Right cardiac atrium (tissue), 5 donors: ENCODE measurements at regions not wholly inside any gene's neighbourhood (a gene's known extent, or its start where the extent isn't known, plus 50 kb on each side); places are given as distances from the start of the nearest gene placed in this dataset.

Experiments
- ATAC-seq, 2 donors: fragments of 200-7000 bp; cut with Tn5 transposase; one replicate each; pipeline versions ENCODE4 v1.8.0 to v1.9.1; 2020; ENCODE audit warnings: moderate library complexity in 2 of 2, mild to moderate bottlenecking in 1 of 2
- DNase-seq, 3 donors: peaks; one replicate each; pipeline ENCODE4 v3.0.0-alpha.2; 2020
- H3K27ac ChIP-seq: one replicate; pipeline ENCODE4 v1.5.1; 2013; ENCODE audit warnings: mild to moderate bottlenecking, low read length, control low read depth, moderate library complexity
- H3K27me3 ChIP-seq: one replicate; pipeline ENCODE4 v1.6.1; 2013; ENCODE audit not compliant: control insufficient read depth, insufficient read depth
- H3K4me1 ChIP-seq: one replicate; pipeline ENCODE4 v1.6.1; 2013; ENCODE audit warnings: low read length; ENCODE audit not compliant: control insufficient read depth, insufficient read depth
- H3K4me3 ChIP-seq: one replicate; pipeline ENCODE4 v1.5.1; 2013; ENCODE audit warnings: low read length, control low read depth
- H3K9me3 ChIP-seq: one replicate; pipeline ENCODE4 v1.6.1; 2013; ENCODE audit warnings: low read length; ENCODE audit not compliant: control insufficient read depth
- WGBS: extraction: QIAGEN DNeasy Blood & Tissue Kit; methylation state at CpG from one replicate; pipeline ENCODE4 v1.1.7; 2013; 5-methylcytosine and 5-hydroxymethylcytosine counted together
- intact Hi-C, 4 donors: fragments of 100-400 bp; cut with DNase I; formaldehyde crosslinking; loops; one replicate each; pipeline versions ENCODE4 v1.11.0 to v1.14.0; 2022 to 2023
- donor health status: healthy with polysubstance abuse.
- donor health status: DM: no; HTN: yes; CAD: no.
- donor health status: DM: no; HTN: no; CAD: no.
- donor health status: DM: no; HTN: yes; CAD: no; lungs with severe emphysema.
- donor health status: DM: yes; HTN: yes; CAD: no.

- H3K4me3 ChIP-seq: no peak overlapping the region
- DNase-seq (no peak), ATAC-seq (no peak)
- no peak overlapping the region for H3K27ac ChIP-seq
- H3K27me3 ChIP-seq: no peaks in the 10 kb centered on the region
- no peaks in the 10 kb centered on the region for H3K9me3 ChIP-seq
- 92% methylated on average over 1 of the region's 1 CpG for WGBS
- H3K4me1 ChIP-seq: no peaks in the 10 kb centered on the region
- intact Hi-C loops: no loop called here
Measured at GRCh38 chr1:29821605-29822004, 585.3 kb downstream of the PTPRU start.

GRCh38 chr1:29820401-29820800 is 584.1 kb downstream of the PTPRU start:
- Histone ChIP-seq H3K27me3 (no peaks in the 10 kb centered on the region), H3K27ac (no peak overlapping the region), H3K4me3 (no peak overlapping the region), H3K4me1 (no peaks in the 10 kb centered on the region), H3K9me3 (no peaks in the 10 kb centered on the region)
- DNase-seq (no peak), ATAC-seq (no peak)
- 54% methylated on average over 2 of the region's 2 CpGs for WGBS
- intact Hi-C loops: no loop called here

- WGBS: 52% methylated on average over 10 of the region's 10 CpGs
Measured at GRCh38 chr1:29812408-29813135, 576.2 kb downstream of the PTPRU start.

GRCh38 chr1:29811727-29812407 is 575.5 kb downstream of the PTPRU start:
- no peak for DNase-seq
- Histone ChIP-seq H3K9me3 (no peaks in the 10 kb centered on the region), H3K27ac (no peak overlapping the region), H3K4me3 (no peak overlapping the region), H3K4me1 (peaks cover 6% of the 10 kb centered on the region), H3K27me3 (no peaks in the 10 kb centered on the region)
- 90% methylated on average over 10 of the region's 10 CpGs for WGBS
- intact Hi-C loops: no loop called here
- ATAC-seq: no peak

More at GRCh38 chr1:29812408-29813135, 576.2 kb downstream of the PTPRU start:
- intact Hi-C loops: no loop called here
- Histone ChIP-seq H3K4me1 (peaks cover 6% of the 10 kb centered on the region), H3K27me3 (no peaks in the 10 kb centered on the region), H3K27ac (no peak overlapping the region), H3K4me3 (no peak overlapping the region), H3K9me3 (no peaks in the 10 kb centered on the region)
- DNase-seq: no peak
- no peak for ATAC-seq

- Histone ChIP-seq H3K27ac (no peak overlapping the region), H3K4me1 (peaks cover 6% of the 10 kb centered on the region), H3K9me3 (no peaks in the 10 kb centered on the region), H3K4me3 (no peak overlapping the region), H3K27me3 (no peaks in the 10 kb centered on the region)
- intact Hi-C loops: no loop called here
- DNase-seq (no peak), ATAC-seq (peak; percentile 35 to 58)
- WGBS: 43% methylated on average over 7 of the region's 7 CpGs
Measured at GRCh38 chr1:29811247-29811646, 574.9 kb downstream of the PTPRU start.

- ATAC-seq: peak in 1 of 2 donors; percentile 20
- no peak overlapping the region for H3K27ac ChIP-seq
- no peak overlapping the region for H3K4me3 ChIP-seq
- WGBS: 89% methylated on average over 22 of the region's 22 CpGs
- intact Hi-C loops: no loop called here
- H3K27me3 ChIP-seq: no peaks in the 10 kb centered on the region
- H3K4me1 ChIP-seq: peaks cover 6% of the 10 kb centered on the region
- no peaks in the 10 kb centered on the region for H3K9me3 ChIP-seq
- DNase-seq: no peak
Measured at GRCh38 chr1:29810121-29811120, 574.1 kb downstream of the PTPRU start.

GRCh38 chr1:29809446-29810120 is 573.3 kb downstream of the PTPRU start:
- H3K9me3 ChIP-seq: no peaks in the 10 kb centered on the region
- peaks cover 6% of the 10 kb centered on the region for H3K4me1 ChIP-seq
- ATAC-seq: no peak
- DNase-seq: no peak
- intact Hi-C loops: no loop called here
- H3K4me3 ChIP-seq: no peak overlapping the region
- H3K27me3 ChIP-seq: no peaks in the 10 kb centered on the region
- 73% methylated on average over 16 of the region's 16 CpGs for WGBS
- H3K27ac ChIP-seq: no peak overlapping the region

- Histone ChIP-seq H3K4me1 (peaks cover 6% of the 10 kb centered on the region), H3K27me3 (no peaks in the 10 kb centered on the region), H3K4me3 (no peak overlapping the region), H3K27ac (no peak overlapping the region), H3K9me3 (no peaks in the 10 kb centered on the region)
- WGBS: 91% methylated on average over 8 of the region's 8 CpGs
- no peak for ATAC-seq
- intact Hi-C loops: no loop called here
- DNase-seq: no peak
Measured at GRCh38 chr1:29808141-29808995, 572.0 kb downstream of the PTPRU start.

- intact Hi-C loops: no loop called here
- H3K9me3 ChIP-seq: no peaks in the 10 kb centered on the region
- ATAC-seq: no peak
- WGBS: 92% methylated on average over 5 of the region's 5 CpGs
- no peak for DNase-seq
- no peaks in the 10 kb centered on the region for H3K27me3 ChIP-seq
- no peak overlapping the region for H3K27ac ChIP-seq
- H3K4me1 ChIP-seq: peaks cover 6% of the 10 kb centered on the region
- no peak overlapping the region for H3K4me3 ChIP-seq
Measured at GRCh38 chr1:29807689-29808088, 571.4 kb downstream of the PTPRU start.
